IMR-90 (cell line): ENCODE measurements at regions not wholly inside any gene's neighbourhood (a gene's known extent, or its start where the extent isn't known, plus 50 kb on each side); places are given as distances from the start of the nearest gene placed in this dataset.
"Not testable (repeated sequence)": the region's sequence is repeated elsewhere in the genome, so short reads cannot be mapped to it uniquely, and the experiment has no call there.

Experiments used
- ATAC-seq: fragments of 200-7000 bp; cut with Tn5 transposase; 2 replicates; pipeline ENCODE4 v1.9.1; 2020; ENCODE audit warnings: low read depth, mild to moderate bottlenecking, moderate library complexity
- BruUV-seq: library from RNA; stranded (reverse); fragments of 400-500 nt; replicated peaks from 2 replicates; lab custom pipeline; 2021; lab: Mats Ljungman, UMichigan
- CTCF ChIA-PET: fragments of 300-600 bp; formaldehyde crosslinking; extraction: SDS; loops from one replicate; lab custom pipeline; 2021; ENCODE audit warnings: antibody characterized with exemption; lab: Yijun Ruan, JAX
- POLR2A ChIA-PET: fragments of 300-600 bp; sonication (Branson Sonifier 250); formaldehyde crosslinking; loops from one replicate; lab custom pipeline; 2022; ENCODE audit warnings: antibody characterized with exemption; ENCODE audit not compliant: unreplicated experiment; lab: Charles Lee
- DNase-seq: peaks from one replicate; pipeline ENCODE4 v3.0.0; 2013
- H2AFZ ChIP-seq: replicated peaks from 2 replicates; pipeline ENCODE3; 2013; ENCODE audit warnings: low read length, mild to moderate bottlenecking; ENCODE audit not compliant: poor library complexity
- H2AK5ac ChIP-seq: 2 replicates; pipeline ENCODE4 v1.6.1; 2013; ENCODE audit warnings: low read depth, low read length, inconsistent platforms
- H2AK9ac ChIP-seq: replicated peaks from 2 replicates; pipeline ENCODE3; 2013; ENCODE audit warnings: mild to moderate bottlenecking, low read depth, low read length, moderate library complexity; ENCODE audit not compliant: poor library complexity
- H2BK120ac ChIP-seq: 2 replicates; pipeline ENCODE4 v1.6.1; 2013; ENCODE audit warnings: low read depth, low read length, inconsistent platforms
- H2BK15ac ChIP-seq: 3 replicates; pipeline ENCODE4 v1.6.1; 2013; ENCODE audit warnings: low read depth, low read length, inconsistent platforms
- H2BK20ac ChIP-seq: 2 replicates; pipeline ENCODE4 v1.6.1; 2013; ENCODE audit warnings: low read depth, mild to moderate bottlenecking, inconsistent platforms, low read length, moderate library complexity
- H2BK5ac ChIP-seq: 2 replicates; pipeline ENCODE4 v1.6.1; 2013; ENCODE audit warnings: mild to moderate bottlenecking, low read depth, low read length, inconsistent platforms; ENCODE audit not compliant: poor library complexity, severe bottlenecking
- H3K14ac ChIP-seq: replicated peaks from 2 replicates; pipeline ENCODE4 v1.6.1; 2013; ENCODE audit warnings: low read depth, low read length, inconsistent platforms
- H3K18ac ChIP-seq: 2 replicates; pipeline ENCODE4 v1.6.1; 2013; ENCODE audit warnings: low read depth, low read length, control low read depth
- H3K23ac ChIP-seq: 2 replicates; pipeline ENCODE4 v1.6.1; 2013; ENCODE audit warnings: low read depth, low read length, inconsistent platforms
- H3K27ac ChIP-seq: 2 replicates; pipeline ENCODE4 v1.5.1; 2013; ENCODE audit warnings: mild to moderate bottlenecking, control low read depth, low read length; ENCODE audit not compliant: insufficient read depth
- H3K27me3 ChIP-seq: 2 replicates; pipeline ENCODE4 v1.6.1; 2013; ENCODE audit warnings: low read length; ENCODE audit not compliant: control insufficient read depth, insufficient read depth
- H3K36me3 ChIP-seq: 2 replicates; pipeline ENCODE4 v1.6.1; 2013; ENCODE audit warnings: low read length, mixed read lengths; ENCODE audit not compliant: control insufficient read depth, insufficient read depth
- H3K4ac ChIP-seq: 2 replicates; pipeline ENCODE4 v1.6.1; 2013; ENCODE audit warnings: low read depth, low read length, inconsistent platforms
- H3K4me1 ChIP-seq: 2 replicates; pipeline ENCODE4 v1.6.1; 2013; ENCODE audit warnings: low read length, mixed read lengths; ENCODE audit not compliant: control insufficient read depth, insufficient read depth
- H3K4me2 ChIP-seq: 2 replicates; pipeline ENCODE4 v1.6.1; 2013; ENCODE audit warnings: low read depth, mild to moderate bottlenecking, control low read depth, low read length, moderate library complexity
- H3K4me3 ChIP-seq: 2 replicates; pipeline ENCODE4 v1.5.1; 2013; ENCODE audit warnings: low read depth, mild to moderate bottlenecking, control low read depth, low read length, moderate library complexity; ENCODE audit not compliant: insufficient read depth
- H3K56ac ChIP-seq: 2 replicates; pipeline ENCODE4 v1.6.1; 2013; ENCODE audit warnings: low read length, inconsistent platforms; ENCODE audit not compliant: insufficient read depth; ENCODE audit errors: extremely low read depth
- H3K79me1 ChIP-seq, 2 experiments: 2 replicates each; pipeline ENCODE4 v1.6.1; 2013; ENCODE audit warnings: low read length in 2 of 2, inconsistent platforms in 1 of 2, low read depth in 1 of 2
- H3K9ac ChIP-seq: 2 replicates; pipeline ENCODE4 v1.6.1; 2013; ENCODE audit warnings: low read depth, low read length, control low read depth
- H3K9me1 ChIP-seq: 2 replicates; pipeline ENCODE4 v1.6.1; 2013; ENCODE audit warnings: low read length, inconsistent platforms; ENCODE audit not compliant: insufficient read depth
- H3K9me3 ChIP-seq: 2 replicates; pipeline ENCODE4 v1.6.1; 2013; ENCODE audit warnings: low read length; ENCODE audit not compliant: control insufficient read depth, insufficient read depth
- H4K20me1 ChIP-seq: 2 replicates; pipeline ENCODE4 v1.6.1; 2013; ENCODE audit warnings: low read length, inconsistent platforms; ENCODE audit not compliant: insufficient read depth
- H4K5ac ChIP-seq: 2 replicates; pipeline ENCODE4 v1.6.1; 2013; ENCODE audit warnings: mild to moderate bottlenecking, low read depth, low read length, control low read depth
- H4K8ac ChIP-seq, 2 experiments: 2 replicates each; pipeline ENCODE4 v1.6.1; 2013; ENCODE audit warnings: low read depth in 2 of 2, low read length in 2 of 2, control low read depth in 1 of 2, inconsistent platforms in 1 of 2
- H4K91ac ChIP-seq: 2 replicates; pipeline ENCODE4 v1.6.1; 2013; ENCODE audit warnings: low read depth, low read length, inconsistent platforms; ENCODE audit not compliant: insufficient read depth
- WGBS, 2 experiments: methylation state at CpG; one replicate each; pipeline versions ENCODE4 v1.1.5 to v1.1.7; 2013; ENCODE audit warnings: missing lambda C conversion rate in 2 of 2; ENCODE audit not compliant: insufficient read length in 1 of 2; ENCODE audit errors: extremely low coverage in 2 of 2; 5-methylcytosine and 5-hydroxymethylcytosine counted together
- dilution Hi-C: fragments of 300-500 bp; cut with HindIII; formaldehyde crosslinking; loops from one replicate; pipeline ENCODE4 v1.14.3; 2018; ENCODE audit warnings: low sequenced_read_pairs; ENCODE audit not compliant: unreplicated experiment
- in situ Hi-C: fragments of 300-500 bp; cut with MboI; formaldehyde crosslinking; loops from 3 replicates; pipeline ENCODE4 v1.14.3; 2019; ENCODE audit warnings: low sequenced_read_pairs, inconsistent platforms, mixed read lengths
- intact Hi-C: fragments of 100-400 bp; cut with micrococcal nuclease; formaldehyde crosslinking; loops from 2 replicates; pipeline ENCODE4 v1.10.0; 2022

- H3K27me3 ChIP-seq, H2AK9ac ChIP-seq, H3K18ac ChIP-seq, H3K14ac ChIP-seq, H3K56ac ChIP-seq, H2BK120ac ChIP-seq, H3K4me1 ChIP-seq, DNase-seq, H2BK5ac ChIP-seq, H3K36me3 ChIP-seq, H3K4me2 ChIP-seq, H3K9ac ChIP-seq, POLR2A ChIA-PET, H3K9me3 ChIP-seq, H3K4me3 ChIP-seq, H4K5ac ChIP-seq, H3K4ac ChIP-seq, H2AK5ac ChIP-seq, H4K91ac ChIP-seq, H3K23ac ChIP-seq, BruUV-seq, CTCF ChIA-PET, H4K20me1 ChIP-seq, H2BK15ac ChIP-seq, intact Hi-C loops, in situ Hi-C loops, H3K27ac ChIP-seq, H3K9me1 ChIP-seq, H2AFZ ChIP-seq, H4K8ac ChIP-seq, dilution Hi-C loops, ATAC-seq, H2BK20ac ChIP-seq, H3K79me1 ChIP-seq: not testable (repeated sequence)
- 87% methylated on average over 23 of the region's 50 CpGs; no CpG with 5 or more reads in 1 of the 2 experiments for WGBS, 2 experiments
Measured at GRCh38 chr9:104316201-104317009, 187.7 kb upstream of the OR13F1 start.
